ENCODE measurements at regions not wholly inside any gene's neighbourhood (a gene's known extent, or its start where the extent isn't known, plus 50 kb on each side); places are given as distances from the start of the nearest gene placed in this dataset.
A peak's percentile ranks its signal among the peaks of the same experiment; 100 is the strongest.

- peak; percentile 79 for DNase-seq
- Mint-ChIP-seq H3K27me3 (ENCODE audit: low read depth) (peaks cover 30% of the 10 kb centered on the region), H3K36me3 (ENCODE audit: insufficient read depth in 1 of 3, low read depth in 3 of 3) (peaks cover 2 to 7% (median 6%) of the 10 kb centered on the region in 3 experiments; a peak in 4 of 7 replicates), H3K27ac (no peak overlapping the region), H3K4me3 (peak overlapping the region; percentile 70 to 76), H3K4me1 (peaks cover 9 to 21% of the 10 kb centered on the region in 2 experiments), H3K9me3 (peaks cover 52 to 58% of the 10 kb centered on the region in 2 experiments)
- Histone ChIP-seq H2BK20ac (ENCODE audit: low read depth, low read length, poor library complexity, severe bottlenecking) (no peak overlapping the region), H3K27me3 (ENCODE audit: insufficient read depth, low read length) (no peaks in the 10 kb centered on the region), H3K27ac (ENCODE audit: insufficient read length, low read depth, low read length) (no peak overlapping the region), H3K56ac (ENCODE audit: insufficient read length, low read depth, low read length) (no peak overlapping the region), H2BK5ac (ENCODE audit: insufficient read length, low read length) (no peak overlapping the region), H4K20me1 (ENCODE audit: control insufficient read depth, insufficient read depth, insufficient read length) (no peaks in the 10 kb centered on the region), H2BK12ac (ENCODE audit: insufficient read length, low read depth, low read length) (no peak overlapping the region), H3K79me2 (ENCODE audit: insufficient read depth, low read length) (no peaks in the 10 kb centered on the region), H3K4me2 (ENCODE audit: insufficient read depth, insufficient read length, low read length) (peak overlapping the region; percentile 31), H3T11ph (ENCODE audit: low read length) (no peak overlapping the region), H4K91ac (ENCODE audit: insufficient read length, low read depth, low read length) (no peak overlapping the region), H3K14ac (ENCODE audit: insufficient read depth, low read length) (no peak overlapping the region), H2BK120ac (ENCODE audit: low read depth, low read length, poor library complexity, severe bottlenecking) (no peak overlapping the region), H3K9me3 (ENCODE audit: control insufficient read depth, low read depth, low read length) (no peaks in the 10 kb centered on the region), H3K23me2 (ENCODE audit: insufficient read length, low read depth, low read length, poor library complexity, severe bottlenecking) (no peaks in the 10 kb centered on the region), H3K4ac (ENCODE audit: low read depth, low read length) (no peak overlapping the region), H2AK5ac (ENCODE audit: insufficient read length, low read length) (no peak overlapping the region), H3K18ac (ENCODE audit: insufficient read length, low read depth, low read length) (no peak overlapping the region), H4K5ac (ENCODE audit: insufficient read length, low read depth, low read length) (no peak overlapping the region), H3K9ac (ENCODE audit: extremely low read depth, insufficient read length, low read length) (no peak overlapping the region), H2BK15ac (ENCODE audit: low read depth, low read length) (no peak overlapping the region), H3K79me1 (ENCODE audit: insufficient read depth, low read depth, low read length, poor library complexity, severe bottlenecking) (no peaks in the 10 kb centered on the region), H4K8ac (replicated peaks; ENCODE audit: insufficient read length, low read depth, low read length) (no peak overlapping the region), H3K4me1 (ENCODE audit: insufficient read depth, low read length) (no peaks in the 10 kb centered on the region; the same call in 1 of the 2 replicates), H3K23ac (ENCODE audit: insufficient read length, low read depth, low read length) (no peak overlapping the region), H2AFZ (ENCODE audit: low read length) (no peak overlapping the region)
- peak; percentile 46; the same call in 2 of the 3 replicates for TF ChIP-seq CTCF (conservative IDR thresholded peaks at IDR 0.05)
- no CpG with 5 or more reads among the region's 91 CpGs for WGBS (ENCODE audit: extremely low coverage, insufficient read length, low lambda C conversion rate)
These were observed 50.5 kb upstream of the FAM47C start for GRCh38 chrX:36957425-36958328.

Data from H9 (cell line).